Astrocyte of the cerebellum (primary cell): ENCODE measurements at regions not wholly inside any gene's neighbourhood (a gene's known extent, or its start where the extent isn't known, plus 50 kb on each side); places are given as distances from the start of the nearest gene placed in this dataset.

Source experiments
- DNase-seq: peaks from one replicate; pipeline ENCODE4 v3.0.0-alpha.2; 2011; ENCODE audit warnings: low read depth
- H3K4me3 ChIP-seq: 2 replicates; pipeline ENCODE4 v1.5.1; 2011; ENCODE audit warnings: mild to moderate bottlenecking, low read depth, low read length, moderate library complexity
- in situ Hi-C: cut with HindIII; loops from 2 replicates; pipeline ENCODE4 v1.10.0; 2017; ENCODE audit warnings: low sequenced_read_pairs
- TF ChIP-seq, protein P1 (sequence below): IDR thresholded peaks from 2 replicates; pipeline ENCODE4 v1.5.1; 2012; ENCODE audit warnings: low read length, low read depth, moderate library complexity, mild to moderate bottlenecking; ENCODE audit errors: missing control alignments

DNA sequence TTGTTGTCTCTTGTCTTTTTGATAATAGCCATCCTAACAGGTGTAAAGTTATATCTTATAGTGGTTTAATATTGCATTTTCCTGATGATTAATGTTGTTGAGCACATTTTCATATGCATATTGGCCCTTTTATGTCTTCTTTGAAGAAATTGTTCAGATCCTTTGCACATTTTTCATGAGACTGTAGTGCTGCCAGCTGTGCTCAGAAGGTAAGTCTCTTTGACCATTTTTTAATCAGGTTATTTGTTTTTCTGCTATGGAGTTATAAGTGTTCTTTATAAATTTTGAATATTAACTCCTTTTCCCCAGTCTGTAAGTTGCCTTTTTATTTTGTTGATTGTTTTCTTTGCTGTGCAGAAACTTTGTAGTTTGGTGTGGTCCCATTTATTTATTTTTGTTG, 55.8 kb upstream of the ZNF184 start:
- in situ Hi-C loops, result no loop called here
- no peak for DNase-seq
- TF ChIP-seq, protein P1, sequence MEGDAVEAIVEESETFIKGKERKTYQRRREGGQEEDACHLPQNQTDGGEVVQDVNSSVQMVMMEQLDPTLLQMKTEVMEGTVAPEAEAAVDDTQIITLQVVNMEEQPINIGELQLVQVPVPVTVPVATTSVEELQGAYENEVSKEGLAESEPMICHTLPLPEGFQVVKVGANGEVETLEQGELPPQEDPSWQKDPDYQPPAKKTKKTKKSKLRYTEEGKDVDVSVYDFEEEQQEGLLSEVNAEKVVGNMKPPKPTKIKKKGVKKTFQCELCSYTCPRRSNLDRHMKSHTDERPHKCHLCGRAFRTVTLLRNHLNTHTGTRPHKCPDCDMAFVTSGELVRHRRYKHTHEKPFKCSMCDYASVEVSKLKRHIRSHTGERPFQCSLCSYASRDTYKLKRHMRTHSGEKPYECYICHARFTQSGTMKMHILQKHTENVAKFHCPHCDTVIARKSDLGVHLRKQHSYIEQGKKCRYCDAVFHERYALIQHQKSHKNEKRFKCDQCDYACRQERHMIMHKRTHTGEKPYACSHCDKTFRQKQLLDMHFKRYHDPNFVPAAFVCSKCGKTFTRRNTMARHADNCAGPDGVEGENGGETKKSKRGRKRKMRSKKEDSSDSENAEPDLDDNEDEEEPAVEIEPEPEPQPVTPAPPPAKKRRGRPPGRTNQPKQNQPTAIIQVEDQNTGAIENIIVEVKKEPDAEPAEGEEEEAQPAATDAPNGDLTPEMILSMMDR, result no peak

More for the DNA sequence above, 55.8 kb upstream of the ZNF184 start:
- H3K4me3 ChIP-seq, result no peak overlapping the region
